ENCODE measurements at regions not wholly inside any gene's neighbourhood (a gene's known extent, or its start where the extent isn't known, plus 50 kb on each side); places are given as distances from the start of the nearest gene placed in this dataset.

DNA sequence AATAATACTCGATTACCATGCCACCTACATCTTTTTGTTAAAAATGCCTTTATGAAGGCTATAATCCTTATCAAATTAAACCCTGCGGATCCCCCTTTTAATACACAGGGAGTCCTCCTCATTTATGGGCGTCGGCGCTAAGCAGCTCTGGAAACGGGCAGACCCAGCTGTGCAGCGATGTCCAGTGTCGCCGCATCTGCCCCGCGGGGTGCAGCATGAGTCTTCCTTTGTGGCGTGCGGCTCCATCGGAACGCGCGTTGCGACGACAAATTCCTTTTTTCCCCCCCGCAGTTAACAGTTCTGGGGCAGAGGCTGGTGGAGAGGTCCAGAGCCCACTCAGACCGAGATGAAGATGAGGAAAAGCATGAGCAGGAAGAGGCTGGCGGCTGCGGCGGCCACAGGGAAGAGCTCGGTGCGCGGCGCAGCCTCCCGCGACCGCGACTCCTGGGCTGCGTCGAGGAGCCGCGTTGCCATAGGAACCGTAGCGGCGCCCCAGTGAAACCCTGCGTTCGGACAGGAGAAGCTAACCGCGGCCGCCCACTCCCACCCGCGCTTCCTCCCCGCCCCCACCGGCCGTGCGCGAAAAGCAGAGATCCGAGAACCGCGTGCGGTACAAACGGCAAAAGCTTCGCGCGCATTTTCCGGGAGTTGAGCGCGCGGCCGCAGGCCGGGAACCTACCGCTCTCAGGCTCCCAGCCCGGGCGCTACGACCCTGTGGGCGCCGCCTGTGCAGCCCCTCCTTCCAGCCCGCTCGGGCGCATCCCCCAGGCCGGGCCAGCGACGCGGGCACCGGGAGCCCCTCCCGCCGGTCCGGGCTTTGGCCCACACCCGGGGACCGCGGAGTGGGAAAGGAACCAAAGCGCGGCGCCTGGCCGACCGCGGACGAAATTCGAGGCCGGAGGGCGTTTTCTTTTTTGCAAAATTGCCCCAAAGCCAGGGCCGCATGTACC is 130.6 kb downstream of the SPAG6 start:
- H3K27ac ChIP-seq, result no peak overlapping the region
- peak overlapping the region; percentile 36 for H3K4me3 ChIP-seq
- no peaks in the 10 kb centered on the region for H3K36me3 ChIP-seq
- intact Hi-C loops (cut with DNase I), result no loop called here
- DNase-seq, result peak in 1 of 5 donors; percentile 13
- no peak for TF ChIP-seq POLR2A (IDR thresholded peaks at IDR 0.05)
- TF ChIP-seq, protein P1, sequence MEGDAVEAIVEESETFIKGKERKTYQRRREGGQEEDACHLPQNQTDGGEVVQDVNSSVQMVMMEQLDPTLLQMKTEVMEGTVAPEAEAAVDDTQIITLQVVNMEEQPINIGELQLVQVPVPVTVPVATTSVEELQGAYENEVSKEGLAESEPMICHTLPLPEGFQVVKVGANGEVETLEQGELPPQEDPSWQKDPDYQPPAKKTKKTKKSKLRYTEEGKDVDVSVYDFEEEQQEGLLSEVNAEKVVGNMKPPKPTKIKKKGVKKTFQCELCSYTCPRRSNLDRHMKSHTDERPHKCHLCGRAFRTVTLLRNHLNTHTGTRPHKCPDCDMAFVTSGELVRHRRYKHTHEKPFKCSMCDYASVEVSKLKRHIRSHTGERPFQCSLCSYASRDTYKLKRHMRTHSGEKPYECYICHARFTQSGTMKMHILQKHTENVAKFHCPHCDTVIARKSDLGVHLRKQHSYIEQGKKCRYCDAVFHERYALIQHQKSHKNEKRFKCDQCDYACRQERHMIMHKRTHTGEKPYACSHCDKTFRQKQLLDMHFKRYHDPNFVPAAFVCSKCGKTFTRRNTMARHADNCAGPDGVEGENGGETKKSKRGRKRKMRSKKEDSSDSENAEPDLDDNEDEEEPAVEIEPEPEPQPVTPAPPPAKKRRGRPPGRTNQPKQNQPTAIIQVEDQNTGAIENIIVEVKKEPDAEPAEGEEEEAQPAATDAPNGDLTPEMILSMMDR (IDR thresholded peaks at IDR 0.05), result no peak
- no peak for TF ChIP-seq EP300 (IDR thresholded peaks at IDR 0.05)
- WGBS, 3 donors, result 2 to 3% (median 2%) methylated on average over 86 to 96 of the region's 96 CpGs
- H3K4me1 ChIP-seq (ENCODE audit: insufficient read depth), result peaks cover 1% of the 10 kb centered on the region
- peaks cover 2% of the 10 kb centered on the region for H3K27me3 ChIP-seq
- no peaks in the 10 kb centered on the region for H3K9me3 ChIP-seq

DNA sequence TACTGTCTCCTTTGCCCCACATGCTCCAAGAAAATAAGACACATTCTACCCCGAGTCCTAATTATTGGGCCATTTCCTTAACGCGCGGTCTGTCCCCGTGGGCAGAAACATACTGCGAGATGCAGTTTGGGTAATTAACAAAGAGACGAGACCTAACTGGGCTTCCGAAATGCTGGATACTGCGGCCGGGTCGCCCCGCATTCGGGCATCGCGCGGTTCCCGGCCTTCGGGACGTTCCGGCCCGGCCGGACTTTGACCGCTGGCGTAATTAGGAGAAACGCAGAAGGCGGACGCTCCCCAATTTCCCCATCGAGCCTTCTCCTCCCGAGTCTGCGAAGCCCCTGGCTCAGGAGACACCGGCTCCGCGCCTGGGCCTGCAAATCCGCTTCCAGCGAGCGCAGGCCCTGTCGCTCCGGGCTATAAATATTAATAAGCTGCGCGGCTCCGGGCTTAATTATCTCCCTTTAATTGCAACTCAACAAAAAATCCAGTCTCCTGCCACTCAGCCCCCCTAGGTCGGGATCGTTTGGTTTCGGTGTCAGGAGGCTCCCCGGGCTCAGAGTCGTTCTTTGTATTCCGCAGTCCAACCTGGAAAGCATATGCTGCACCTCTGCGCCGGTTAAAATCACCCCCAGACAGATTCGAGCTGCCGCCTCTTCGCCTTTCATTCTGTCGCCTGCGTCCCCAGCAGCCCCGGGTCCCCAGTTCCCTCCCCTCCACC is 131.5 kb downstream of the SPAG6 start:
- 41 to 44% (median 41%) methylated on average over 55 of the region's 55 CpGs for WGBS, 3 donors
- intact Hi-C loops (cut with DNase I), result no loop called here
- Histone ChIP-seq H3K27me3 (peaks cover 2% of the 10 kb centered on the region), H3K4me1 (ENCODE audit: insufficient read depth) (peaks cover 1% of the 10 kb centered on the region), H3K9me3 (no peaks in the 10 kb centered on the region), H3K36me3 (no peaks in the 10 kb centered on the region), H3K27ac (no peak overlapping the region), H3K4me3 (peak overlapping the region; percentile 36)
- no peak for DNase-seq
- TF ChIP-seq EP300 (IDR thresholded peaks at IDR 0.05) (no peak), POLR2A (IDR thresholded peaks at IDR 0.05) (no peak)
- TF ChIP-seq, protein P1 (IDR thresholded peaks at IDR 0.05), result no peak

DNA sequence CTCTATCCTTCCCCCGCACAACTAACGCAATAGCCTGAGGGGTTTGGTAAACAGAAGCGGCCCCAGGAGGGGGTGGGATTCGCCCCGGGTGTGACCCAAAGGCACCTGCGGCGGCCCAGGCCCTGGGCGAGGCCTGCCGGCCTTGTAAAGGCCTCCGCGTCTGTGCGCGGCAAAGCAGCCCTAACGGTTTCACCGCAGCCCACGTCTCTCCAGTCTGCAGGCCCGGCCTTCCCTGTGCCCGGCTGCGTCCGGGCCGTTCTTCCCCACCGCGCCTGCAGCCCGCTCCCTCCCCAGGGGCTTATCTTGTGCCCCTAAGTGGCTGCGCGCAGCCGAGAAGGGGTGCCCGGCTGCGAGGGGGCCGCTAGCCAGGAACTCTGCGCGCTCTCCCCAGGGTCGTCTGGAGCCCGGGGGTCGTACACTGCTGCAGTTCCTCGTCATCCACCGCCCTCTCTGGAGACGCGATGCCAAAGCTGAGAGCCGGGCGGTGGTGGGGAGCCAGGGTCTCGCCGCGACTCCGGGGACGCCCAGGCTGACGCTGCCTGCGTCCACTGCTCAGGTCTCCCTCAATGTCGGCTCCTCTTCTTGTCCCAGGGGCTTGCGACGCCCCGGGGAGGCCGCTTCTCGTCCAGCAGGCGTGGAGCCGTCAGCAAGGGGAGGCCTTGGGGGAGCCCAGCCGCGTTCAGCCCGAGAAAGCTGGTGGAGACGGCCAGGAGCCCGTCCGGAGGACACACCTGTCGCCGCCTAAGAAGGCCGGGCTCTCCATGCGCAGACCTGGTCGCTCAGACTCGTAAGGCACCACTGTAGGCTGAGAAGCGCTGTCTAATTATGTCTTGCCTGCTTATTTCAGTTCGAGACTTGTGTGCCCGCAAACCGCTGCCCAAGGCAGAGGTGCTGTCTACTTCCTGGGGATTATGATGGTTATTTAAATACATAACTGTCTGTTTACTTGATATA is 132.3 kb downstream of the SPAG6 start:
- intact Hi-C loops (cut with DNase I), result no loop called here
- WGBS, 3 donors, result 53 to 76% (median 59%) methylated on average over 55 to 72 of the region's 72 CpGs
- Histone ChIP-seq H3K27me3 (peaks cover 2% of the 10 kb centered on the region), H3K27ac (no peak overlapping the region), H3K4me3 (no peak overlapping the region), H3K4me1 (ENCODE audit: insufficient read depth) (peaks cover 1% of the 10 kb centered on the region), H3K9me3 (no peaks in the 10 kb centered on the region), H3K36me3 (no peaks in the 10 kb centered on the region)
- no peak for DNase-seq
- TF ChIP-seq EP300 (IDR thresholded peaks at IDR 0.05) (no peak), POLR2A (IDR thresholded peaks at IDR 0.05) (no peak)

DNA sequence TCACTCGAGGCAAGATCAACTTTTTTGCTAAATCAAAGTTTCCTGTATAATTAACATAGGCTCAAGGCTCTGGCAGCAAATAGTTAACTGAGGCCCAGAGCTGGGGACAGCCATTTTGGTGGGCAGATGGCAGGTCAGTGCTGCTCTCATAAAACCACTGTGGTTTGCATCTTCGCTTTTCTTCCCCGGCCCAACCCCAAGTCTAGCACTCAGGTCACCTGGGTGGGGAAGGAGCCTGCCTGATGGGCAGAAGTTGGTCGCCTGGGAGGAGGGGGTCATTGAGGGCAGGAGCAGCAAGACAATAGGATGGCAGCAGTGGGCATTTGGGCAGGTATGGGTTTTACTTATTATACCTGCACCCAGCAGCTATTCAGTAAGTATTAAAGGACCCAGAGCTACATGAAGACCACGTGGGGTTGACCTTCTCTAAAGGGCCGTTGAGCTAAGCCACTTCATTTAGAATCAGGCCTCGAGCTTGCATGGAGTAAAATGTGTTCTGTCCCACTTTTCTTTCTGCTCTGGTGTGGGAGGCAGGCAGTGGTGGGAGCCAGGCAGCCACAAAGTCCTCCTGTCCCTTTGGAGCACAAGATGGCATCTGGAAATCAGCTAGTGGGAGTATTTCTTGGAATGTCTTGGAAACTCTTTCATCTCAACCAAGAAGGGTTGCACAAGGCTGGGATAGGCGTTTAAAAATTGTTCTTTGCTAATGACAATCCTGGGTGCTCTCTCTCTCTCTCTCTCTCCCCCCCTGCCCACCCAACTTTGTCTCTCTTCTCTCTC is 133.4 kb downstream of the SPAG6 start:
- peaks cover 2% of the 10 kb centered on the region for H3K27me3 ChIP-seq
- TF ChIP-seq, protein P1 (IDR thresholded peaks at IDR 0.05), result no peak
- TF ChIP-seq EP300 (IDR thresholded peaks at IDR 0.05) (no peak), POLR2A (IDR thresholded peaks at IDR 0.05) (no peak)
- peaks cover 1% of the 10 kb centered on the region for H3K4me1 ChIP-seq (ENCODE audit: insufficient read depth)
- no peak overlapping the region for H3K27ac ChIP-seq
- 83 to 94% (median 90%) methylated on average over 8 of the region's 8 CpGs for WGBS, 3 donors
- H3K36me3 ChIP-seq, result no peaks in the 10 kb centered on the region
- DNase-seq, result no peak
- H3K9me3 ChIP-seq, result no peaks in the 10 kb centered on the region
- intact Hi-C loops (cut with DNase I), result no loop called here
- no peak overlapping the region for H3K4me3 ChIP-seq

All from ovary (tissue), 7 donors.